ENCODE measurements at regions not wholly inside any gene's neighbourhood (a gene's known extent, or its start where the extent isn't known, plus 50 kb on each side); places are given as distances from the start of the nearest gene placed in this dataset.
"Not testable (repeated sequence)": the region's sequence is repeated elsewhere in the genome, so short reads cannot be mapped to it uniquely, and the experiment has no call there.

DNA sequence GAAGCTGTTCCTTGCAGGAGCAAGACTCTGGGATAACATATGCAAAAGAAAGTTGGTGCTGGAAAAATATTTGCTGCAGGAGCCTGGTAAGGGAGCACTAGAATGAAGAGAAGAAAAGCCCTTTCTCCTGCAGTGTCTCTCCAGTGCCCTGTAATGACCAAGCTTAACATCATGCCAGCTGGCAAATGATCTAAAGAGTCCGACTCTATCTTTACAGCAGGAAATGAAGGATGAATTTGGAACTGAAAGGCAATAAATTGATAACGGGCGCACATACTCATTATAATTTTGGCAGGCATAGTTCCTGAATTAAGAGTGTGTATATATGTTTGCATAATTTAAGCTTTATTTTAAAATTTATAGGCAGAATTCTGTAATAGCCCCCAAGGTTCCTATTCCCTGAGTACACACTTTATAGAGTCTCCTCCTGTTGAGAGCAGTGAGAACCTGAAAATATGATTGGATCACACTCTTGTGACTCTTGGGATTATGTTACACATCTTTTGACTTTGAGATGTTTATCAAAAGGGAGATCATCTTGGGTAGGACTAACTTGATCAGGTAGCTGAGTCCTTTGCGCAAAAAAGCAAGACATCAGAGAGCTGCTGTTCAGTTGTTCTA lies 299.0 kb upstream of the MBL2 start:
- DNase-seq = no peak

DNA sequence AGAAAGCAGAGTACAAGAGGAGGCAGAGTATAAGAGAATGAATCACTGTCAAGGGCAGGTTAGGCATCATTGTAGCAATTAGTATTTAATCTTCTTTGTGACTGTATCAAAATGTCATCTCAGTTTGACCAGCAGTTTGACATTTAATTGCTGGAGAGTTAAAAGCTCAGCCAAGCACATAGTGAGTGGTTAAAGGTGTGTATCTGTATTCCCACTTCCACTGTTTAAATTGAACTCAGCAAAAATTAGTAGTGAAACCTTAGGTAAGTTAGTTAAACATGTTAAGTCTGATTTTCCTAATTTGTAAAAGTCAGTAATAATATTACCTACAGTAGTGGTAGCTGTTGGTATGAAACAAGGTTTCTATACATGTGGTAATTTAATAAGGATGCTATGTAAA lies 296.4 kb upstream of the MBL2 start:
- DNase-seq = no peak

DNA sequence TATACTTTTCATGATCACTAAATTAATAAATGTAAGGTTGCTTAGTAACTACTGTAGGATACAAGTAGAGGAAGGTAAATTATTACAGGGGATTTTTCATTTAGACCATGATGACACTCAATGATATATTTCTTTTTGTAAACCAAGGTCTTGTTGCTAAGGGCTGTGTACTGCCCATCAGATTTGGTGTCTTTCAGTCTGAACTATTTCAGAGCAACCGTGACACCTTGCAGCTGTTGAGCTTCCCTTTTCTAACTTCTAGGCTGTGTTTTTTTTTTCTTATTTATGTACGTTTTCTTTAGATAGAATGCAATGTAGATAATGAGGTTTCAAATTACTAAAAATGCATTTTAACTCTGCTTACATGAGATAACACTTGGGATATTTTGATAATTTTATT lies 292.0 kb upstream of the MBL2 start:
- no peak for DNase-seq

DNA sequence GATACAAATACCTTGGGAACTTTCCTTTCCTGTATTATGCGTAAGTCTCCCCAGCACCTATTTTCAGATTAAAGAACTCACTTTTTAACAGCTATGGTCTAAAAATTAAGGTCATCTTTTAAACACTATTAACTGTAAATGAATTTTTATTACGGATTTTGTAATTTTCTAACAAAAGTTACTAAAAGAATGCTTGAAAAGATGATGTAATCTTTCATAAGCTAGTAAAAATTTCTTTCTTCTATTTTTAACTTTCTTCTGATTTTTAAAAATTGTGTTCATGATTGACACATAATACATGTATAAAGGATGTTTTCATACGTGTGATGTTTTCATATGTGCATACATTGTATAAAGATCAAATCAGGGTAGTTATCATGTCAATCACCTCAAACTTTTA lies 291.2 kb upstream of the MBL2 start:
- no peak for DNase-seq

DNA sequence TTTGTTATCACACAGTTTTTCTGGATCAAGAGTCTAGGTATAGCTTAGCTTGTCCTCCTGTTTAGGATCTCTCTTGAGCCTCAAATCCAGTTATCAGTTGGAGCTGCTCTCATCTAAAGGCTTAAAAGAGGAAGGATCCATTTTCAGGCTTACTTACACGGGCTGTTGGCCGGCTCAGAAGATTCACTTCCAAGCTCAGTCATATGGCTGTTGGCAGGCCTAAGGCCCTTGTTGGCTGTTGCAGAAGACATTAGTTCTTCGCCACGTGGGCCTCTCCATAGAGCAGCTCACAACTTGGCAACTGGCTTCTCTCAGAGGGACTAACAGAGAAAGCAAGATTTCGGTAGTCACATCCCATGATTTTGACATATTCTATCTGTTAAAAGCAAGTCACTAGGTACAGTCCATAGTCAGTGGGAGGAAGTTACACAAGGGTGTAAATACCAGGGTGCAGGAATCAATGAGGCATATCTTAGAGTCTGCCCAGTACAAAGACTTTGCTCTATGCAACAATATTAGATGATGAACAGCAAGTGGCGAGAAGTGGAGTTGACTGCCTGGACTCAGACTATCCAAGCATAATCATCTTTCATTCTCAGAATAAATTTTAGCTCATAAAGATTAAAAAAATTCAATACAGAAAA lies 280.1 kb upstream of the MBL2 start:
- no peak for DNase-seq

DNA sequence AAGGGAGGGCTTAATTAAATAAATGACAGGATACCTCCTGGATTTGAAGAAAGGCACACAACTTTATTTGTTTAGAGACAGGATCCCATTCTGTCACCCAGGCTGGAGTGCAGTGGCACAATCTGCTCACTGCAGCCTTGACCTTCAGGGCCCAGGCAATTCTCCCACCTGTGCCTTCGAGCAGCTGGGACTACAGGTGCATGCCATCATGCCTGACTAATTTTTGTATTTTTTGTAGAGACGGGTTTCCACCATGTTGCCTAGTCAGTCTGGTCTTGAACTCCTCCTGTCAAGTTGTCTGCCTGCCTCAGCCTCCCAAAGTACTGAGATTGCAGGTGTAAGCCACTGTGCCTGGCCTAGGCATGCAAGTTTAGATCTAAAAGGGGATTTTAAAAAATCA lies 272.7 kb upstream of the MBL2 start:
- DNase-seq = no peak

DNA sequence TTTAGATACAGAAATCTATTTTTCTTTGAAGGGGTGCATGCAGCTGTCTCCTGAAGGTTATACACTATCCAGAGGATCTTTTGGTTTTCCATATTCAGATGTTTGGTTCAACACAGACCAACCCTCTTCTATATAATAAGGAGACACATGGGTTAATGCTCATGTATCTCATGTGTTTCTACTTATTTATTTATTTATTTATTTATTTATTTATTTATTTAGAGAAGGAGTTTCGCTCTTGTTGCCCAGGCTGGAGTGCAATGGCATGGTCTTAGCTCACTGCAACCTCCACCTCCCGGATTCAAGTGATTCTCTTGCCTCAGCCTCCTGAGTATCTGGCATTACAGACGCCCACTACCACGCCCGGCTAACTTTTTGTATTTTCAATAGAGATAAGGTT lies 263.2 kb upstream of the MBL2 start:
- DNase-seq = not testable (repeated sequence)

DNA sequence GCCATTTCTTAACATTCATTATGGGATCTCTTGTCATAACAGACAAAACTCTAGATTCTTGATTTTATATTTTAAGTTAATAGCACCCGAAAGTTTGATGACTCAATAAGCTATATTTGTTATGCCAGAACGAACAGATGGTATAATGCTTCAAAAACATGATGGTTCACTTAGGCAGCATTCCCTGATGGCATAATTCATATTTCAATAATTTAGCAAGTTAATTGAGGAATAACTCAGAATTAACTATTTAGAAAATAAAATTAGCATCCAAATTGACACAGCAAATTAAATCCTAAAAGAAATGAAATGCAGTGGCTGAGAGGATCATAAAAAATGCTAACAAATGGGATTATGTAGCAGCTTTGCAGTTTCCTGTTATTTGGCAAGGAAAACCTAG lies 260.8 kb upstream of the MBL2 start:
- DNase-seq = no peak

DNA sequence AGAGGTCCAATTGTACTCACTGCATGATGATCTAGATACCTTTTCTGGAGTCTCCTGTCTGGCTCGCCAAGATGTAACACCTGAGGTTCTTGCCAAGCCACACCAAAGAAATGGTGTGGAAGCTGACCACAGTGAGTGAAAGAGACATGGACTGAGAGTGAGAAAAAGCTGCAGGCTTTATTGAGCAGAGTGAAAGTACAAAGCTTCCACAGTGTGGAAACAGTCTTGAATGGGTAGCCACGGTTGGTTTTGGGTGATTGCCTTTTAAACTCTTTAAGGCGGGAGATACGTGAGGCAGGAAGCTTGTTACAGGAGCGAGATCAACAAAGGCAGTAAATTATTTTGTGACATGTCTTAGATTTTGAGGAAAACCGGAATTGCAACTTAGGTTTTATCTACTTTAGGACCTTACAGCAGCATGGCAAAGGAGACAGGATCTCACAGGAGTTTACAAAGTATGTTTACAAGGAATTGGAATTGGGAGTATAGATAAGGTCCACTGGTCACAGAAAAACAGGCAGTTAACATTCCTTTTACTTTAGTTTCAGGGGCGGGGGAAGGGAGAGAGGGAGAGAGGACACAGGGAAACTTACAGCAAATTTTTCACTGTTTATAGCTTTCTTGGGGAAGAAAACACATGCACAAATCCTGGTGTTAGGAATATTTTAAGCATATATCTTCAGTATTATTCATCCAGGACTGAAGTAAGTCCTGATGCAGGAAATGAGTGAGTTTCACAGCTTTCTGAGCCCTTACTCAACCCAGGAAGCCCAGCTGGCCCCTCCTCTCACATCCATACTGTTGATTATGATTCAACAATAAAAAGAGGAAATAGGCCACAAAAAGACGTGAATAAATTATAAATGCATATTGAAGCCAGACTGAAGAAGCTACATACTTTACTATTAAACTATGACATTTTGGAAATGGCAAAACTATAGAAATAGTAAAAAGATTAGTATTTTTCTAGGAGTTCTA lies 257.6 kb upstream of the MBL2 start:
- not testable (repeated sequence) for DNase-seq

DNA sequence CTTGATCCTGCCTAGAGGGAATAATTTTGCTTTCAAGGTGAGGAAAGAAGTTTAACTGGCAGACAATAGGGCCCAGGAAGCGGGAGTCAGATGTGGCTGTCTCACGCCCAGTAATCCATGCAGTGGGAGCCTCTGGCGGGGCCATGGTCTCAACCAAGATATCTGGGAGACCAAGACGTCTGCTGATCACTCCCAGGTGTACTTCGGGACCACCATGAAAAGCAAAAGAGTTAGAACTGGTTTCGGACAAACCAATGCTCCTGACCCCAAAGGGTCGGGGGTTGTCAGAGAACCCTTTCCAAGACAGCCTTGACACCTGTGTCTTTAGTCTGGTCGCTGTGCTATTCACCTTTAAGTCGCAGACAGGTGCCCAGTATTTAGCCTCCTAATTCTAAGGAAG lies 256.9 kb upstream of the MBL2 start:
- DNase-seq = no peak

DNA sequence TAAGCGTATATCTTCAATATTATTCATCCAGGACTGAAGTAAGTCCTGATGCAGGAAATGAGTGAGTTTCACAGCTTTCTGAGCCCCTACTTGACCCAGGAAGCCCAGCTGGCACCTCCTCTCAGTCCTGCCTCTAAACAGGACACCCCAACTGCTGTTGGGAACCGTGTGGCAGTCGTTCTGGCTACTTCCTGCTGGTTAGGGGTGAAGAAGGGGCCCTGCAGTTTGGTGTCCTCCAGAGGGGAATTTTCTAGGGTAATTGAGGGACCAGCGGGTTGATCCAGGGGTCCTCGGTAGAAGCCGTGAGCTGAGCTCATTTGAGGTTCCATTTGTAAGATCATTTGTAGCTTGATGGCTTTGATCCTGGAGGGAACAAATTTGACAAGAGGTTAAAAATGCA lies 253.2 kb upstream of the MBL2 start:
- DNase-seq = not testable (repeated sequence)

DNA sequence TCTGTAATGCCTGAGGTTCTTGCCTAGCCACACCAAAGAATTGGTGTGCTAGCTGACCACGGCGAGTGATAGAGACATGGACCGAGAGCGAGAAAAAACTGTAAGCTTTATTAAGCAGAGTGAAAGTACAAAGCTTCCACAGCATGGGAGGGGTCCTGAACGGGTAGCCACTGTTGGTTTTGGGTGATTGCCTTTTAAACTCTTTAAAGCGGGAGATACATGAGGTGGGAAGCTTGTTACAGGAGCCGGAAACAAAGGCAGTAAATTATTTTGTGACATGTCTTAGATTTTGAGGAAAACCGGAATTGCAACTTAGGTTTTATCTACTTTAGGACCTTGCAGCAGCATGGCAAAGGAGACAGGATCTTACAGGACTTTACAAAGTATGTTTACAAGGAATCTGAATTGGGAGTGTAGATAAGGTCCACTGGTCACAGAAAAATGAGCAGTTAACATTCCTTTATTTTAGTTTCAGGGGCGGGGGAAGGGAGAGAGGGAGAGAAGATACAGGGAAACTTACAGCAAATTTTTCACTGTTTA lies 252.7 kb upstream of the MBL2 start:
- DNase-seq = no peak

DNA sequence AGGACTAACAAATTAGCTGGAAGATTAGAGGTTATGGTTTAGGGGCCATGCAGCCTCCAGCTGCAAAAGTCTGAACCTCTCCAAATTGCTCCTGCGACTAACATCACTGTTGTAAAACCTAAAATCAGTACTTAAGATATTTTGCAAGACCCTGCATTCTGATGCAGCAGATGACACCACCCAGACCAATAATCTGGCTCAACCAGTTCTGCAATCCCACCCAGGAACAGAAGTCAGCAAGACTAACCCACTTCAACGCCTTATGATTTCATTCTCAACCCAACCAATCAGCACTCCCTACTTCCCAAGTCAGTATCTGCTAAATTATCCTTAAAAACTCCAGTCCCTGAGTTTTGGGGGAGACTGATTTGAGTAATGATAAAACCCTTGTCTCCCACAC lies 250.8 kb upstream of the MBL2 start:
- no peak for DNase-seq

DNA sequence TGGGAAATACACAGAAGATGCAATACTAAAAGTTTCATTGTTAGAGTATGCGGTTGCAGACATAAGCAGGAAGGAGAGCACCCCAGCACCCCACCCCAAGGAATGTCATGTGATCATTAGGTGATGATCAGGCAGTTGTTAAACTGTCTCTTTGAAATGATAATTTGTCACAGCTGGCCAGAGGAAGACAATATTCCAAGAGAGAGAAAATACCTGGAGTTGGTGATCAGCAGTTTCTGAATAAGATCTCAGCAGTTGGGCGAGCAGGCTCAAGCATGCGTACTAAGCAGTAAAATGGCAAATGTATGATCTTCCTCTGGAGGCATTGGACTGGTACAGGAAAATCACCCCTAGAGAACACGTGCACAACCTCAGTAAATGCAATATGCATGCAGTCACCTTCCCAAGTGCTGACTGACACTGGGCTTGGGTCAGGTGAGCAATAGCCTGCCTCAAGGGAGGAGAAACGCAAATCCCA lies 250.1 kb upstream of the MBL2 start:
- DNase-seq = no peak

DNA sequence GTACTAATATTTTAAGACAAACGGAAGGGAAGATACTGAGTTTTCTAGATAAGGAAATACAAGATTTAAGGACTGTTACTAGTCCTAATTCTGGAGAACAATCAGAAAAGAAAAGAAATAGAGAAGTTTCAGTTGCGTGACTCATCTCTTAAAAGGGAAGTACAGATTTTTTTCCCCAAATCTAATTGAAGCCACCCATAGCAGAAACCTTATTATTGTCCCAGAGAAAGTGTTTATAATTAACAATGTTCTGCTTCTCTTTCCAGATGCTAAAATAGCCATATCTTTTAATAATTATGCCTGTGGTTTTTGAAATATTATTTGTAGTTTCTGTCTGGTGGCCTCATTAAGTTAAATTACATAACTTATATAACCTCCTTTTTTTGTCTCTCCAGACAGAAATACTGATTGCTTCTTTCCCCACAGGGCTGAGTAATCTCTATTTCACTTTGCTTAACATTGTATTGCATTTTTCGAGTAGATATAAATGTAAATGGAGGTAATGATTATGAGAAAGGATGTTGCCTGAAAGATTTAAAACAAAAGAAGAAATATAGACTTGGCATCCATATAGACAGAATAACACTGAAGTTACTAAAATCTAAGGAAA lies 240.7 kb upstream of the MBL2 start:
- no peak for DNase-seq

DNA sequence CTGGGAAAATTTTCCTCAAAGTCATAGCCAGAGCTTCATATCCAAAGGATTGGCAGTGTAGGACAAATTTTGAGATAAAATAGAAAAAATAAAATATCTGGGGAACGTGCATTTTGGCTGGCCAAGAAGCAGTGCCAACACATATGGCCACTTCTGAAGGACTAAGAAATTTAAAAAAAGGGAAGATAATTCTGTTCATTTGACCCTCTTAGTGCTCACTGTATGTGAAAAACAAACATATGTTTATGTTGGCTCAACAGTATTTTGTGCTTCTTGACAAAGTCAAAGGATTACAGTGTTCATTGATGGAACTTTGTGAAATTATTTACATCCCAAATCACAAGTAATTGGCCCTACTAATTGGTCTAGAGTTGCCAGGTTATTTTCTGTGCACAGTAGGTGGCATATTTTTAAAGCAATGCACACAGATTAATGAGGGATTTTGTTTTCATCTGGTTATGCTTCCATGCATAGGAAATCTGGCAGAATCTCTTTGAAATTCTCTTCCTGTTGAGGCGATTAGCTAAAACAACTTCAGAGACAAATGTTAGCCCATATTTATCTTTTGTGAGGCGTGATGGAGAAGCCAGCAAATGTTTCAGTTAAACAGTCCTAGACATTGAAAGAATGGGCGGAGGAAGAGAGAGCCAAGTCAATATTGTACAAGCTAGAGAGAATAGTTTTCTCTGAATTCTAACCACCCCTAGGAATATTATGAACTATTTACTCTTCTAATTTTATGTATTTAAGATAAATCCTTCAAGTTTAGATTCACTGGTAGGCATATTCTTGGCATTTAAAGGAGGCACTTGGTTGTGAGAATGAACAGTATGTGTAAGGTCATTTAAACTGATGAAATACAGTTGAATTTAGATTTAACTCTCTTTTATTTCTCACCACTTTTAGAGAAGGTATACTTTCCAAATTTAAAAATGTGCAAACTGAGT lies 237.7 kb upstream of the MBL2 start:
- DNase-seq = no peak

DNA sequence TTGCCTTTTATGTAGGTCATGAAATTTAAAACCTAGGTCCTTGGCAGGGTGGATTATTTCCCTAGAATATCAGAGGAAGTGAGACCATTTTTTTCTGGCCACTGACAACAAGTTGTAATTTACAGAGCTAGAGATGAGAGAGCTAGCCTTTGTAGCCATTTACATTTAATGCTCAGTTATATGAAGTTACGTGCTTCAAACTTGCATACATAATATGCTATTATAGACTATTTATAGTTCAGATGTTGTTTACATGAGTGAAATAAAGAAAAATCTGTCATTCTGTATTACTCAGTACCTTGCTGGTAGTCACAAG lies 234.9 kb upstream of the MBL2 start:
- DNase-seq = no peak

DNA sequence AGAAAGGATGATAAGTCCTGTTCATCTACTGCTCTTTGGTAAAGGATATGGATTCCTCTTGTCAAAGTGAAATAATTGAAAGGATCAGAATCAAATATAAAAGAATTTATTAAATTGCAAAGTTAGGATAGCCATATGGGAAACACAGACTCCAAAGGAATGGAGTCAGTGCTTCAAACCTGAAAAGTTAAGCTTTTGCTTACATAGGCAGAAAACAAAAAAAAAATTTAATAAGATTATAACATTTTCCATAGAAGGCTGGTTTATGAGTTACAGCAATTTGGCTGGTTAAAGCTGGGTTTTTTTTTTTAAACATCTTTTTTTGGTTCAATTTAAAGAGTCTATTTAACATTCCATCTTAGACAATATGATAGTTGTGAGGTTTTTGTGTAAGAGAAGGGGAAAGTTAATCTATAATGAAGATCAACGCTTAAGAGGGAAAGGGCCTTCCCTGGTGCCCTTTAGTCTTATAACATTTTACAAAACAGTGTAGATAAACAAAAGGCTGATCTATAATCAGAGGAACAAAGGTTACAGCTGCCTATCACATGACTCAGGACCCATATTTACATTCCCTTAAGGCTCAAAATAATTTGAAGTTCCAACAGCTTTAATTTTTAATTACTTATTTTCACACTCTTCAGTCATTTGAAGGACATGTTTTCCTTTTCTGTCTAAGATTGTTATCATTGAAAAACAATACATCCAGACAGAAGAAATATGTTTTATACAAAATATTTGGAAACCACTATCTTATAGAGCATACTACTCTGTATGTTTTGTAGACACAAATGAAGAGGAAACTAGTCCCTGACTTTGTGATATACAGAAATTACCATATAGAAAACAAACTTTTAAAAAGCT lies 234.3 kb upstream of the MBL2 start:
- no peak for DNase-seq

DNA sequence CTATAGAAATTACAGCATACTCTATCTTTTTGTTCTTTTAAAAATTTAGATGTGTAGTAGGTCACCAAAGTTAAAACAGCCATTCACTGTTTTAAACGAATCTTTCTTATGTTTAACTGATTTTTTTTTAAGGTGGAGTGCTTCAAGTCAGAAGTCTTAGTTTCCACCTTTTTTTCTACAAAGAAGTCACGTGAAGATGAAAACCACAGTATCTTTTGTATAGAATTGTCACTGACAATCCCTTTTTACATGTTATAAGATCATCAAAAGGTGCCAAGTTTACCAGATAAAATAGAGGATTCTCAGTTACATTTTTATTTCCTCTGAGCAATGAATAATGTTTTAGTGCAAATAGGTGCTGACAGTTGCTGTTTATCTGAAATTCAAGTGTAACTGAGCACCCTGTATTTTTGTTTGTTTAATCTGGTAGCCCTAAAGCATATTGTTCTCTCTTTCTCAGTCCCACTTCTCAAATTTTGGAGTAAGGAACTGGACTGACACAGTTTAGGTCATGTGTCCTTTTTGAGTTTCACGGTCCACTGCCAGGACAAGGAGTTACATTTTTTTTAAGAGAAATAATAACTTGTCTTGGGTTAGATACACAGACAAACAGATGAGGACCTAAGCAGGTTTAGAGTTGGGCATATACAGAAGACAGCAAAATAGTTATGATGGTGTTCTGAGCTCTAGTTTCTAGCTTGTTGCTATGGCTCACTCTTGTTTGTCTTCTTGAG lies 233.2 kb upstream of the MBL2 start:
- no peak for DNase-seq

DNA sequence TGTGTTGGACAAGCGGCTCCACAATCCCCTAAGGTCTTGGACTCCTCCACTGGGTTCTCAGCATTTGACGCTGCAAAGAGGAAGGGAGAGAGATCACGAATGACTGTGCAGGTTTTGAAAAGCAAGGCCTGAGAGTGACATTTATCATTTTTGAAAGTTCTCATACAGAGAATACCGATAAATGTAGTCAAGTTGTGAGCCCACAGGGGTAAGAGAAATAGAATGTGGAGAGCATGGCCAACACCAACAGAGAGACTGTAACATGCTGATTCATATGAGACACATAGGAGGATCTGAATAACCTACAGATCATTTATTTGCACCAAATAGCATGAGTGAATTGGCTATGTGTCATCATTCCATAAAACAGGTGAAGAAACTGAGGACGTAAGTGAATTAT lies 230.5 kb upstream of the MBL2 start:
- no peak for DNase-seq
